Lower leg skin (tissue), 4 donors: ENCODE measurements at regions not wholly inside any gene's neighbourhood (a gene's known extent, or its start where the extent isn't known, plus 50 kb on each side); places are given as distances from the start of the nearest gene placed in this dataset.
"Not testable (repeated sequence)": the region's sequence is repeated elsewhere in the genome, so short reads cannot be mapped to it uniquely, and the experiment has no call there.

Experiments used
- DNase-seq, 2 donors: peaks; one replicate each; pipeline ENCODE4 v3.0.0-alpha.2; 2019; ENCODE audit warnings: low spot score in 2 of 2
- H3K4me3 ChIP-seq: fragments of 200-600 bp; sonication (generic); 2 replicates; pipeline ENCODE4 v1.5.1; 2017; ENCODE audit warnings: mild to moderate bottlenecking, low read depth; ENCODE audit not compliant: poor library complexity, severe bottlenecking
- POLR2A ChIP-seq, 2 donors: fragments of 450-650 bp; IDR thresholded peaks; one replicate each; pipeline ENCODE4 v1.6.1; 2016 to 2017; ENCODE audit warnings: antibody characterized with exemption in 2 of 2, mild to moderate bottlenecking in 1 of 2, moderate library complexity in 1 of 2
- WGBS, 2 donors: methylation state at CpG; one replicate each; pipeline ENCODE4 v1.1.5; 2018; 5-methylcytosine and 5-hydroxymethylcytosine counted together
- intact Hi-C: fragments of 100-400 bp; cut with DNase I; formaldehyde crosslinking; loops from one replicate; pipeline ENCODE4 v1.15.0; 2023; ENCODE audit warnings: low total_unique reads
- TF ChIP-seq, protein P1 (sequence below), 3 donors: fragments of 450-650 bp; IDR thresholded peaks; one replicate each; pipeline ENCODE4 v1.5.1; 2016; ENCODE audit warnings: antibody characterized with exemption in 3 of 3, mild to moderate bottlenecking in 3 of 3, moderate library complexity in 2 of 3

- TF ChIP-seq, protein P1, sequence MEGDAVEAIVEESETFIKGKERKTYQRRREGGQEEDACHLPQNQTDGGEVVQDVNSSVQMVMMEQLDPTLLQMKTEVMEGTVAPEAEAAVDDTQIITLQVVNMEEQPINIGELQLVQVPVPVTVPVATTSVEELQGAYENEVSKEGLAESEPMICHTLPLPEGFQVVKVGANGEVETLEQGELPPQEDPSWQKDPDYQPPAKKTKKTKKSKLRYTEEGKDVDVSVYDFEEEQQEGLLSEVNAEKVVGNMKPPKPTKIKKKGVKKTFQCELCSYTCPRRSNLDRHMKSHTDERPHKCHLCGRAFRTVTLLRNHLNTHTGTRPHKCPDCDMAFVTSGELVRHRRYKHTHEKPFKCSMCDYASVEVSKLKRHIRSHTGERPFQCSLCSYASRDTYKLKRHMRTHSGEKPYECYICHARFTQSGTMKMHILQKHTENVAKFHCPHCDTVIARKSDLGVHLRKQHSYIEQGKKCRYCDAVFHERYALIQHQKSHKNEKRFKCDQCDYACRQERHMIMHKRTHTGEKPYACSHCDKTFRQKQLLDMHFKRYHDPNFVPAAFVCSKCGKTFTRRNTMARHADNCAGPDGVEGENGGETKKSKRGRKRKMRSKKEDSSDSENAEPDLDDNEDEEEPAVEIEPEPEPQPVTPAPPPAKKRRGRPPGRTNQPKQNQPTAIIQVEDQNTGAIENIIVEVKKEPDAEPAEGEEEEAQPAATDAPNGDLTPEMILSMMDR (IDR thresholded peaks at IDR 0.05) = no peak
- no peak for TF ChIP-seq POLR2A (IDR thresholded peaks at IDR 0.05)
- intact Hi-C loops = no loop called here
These were observed 551.0 kb downstream of the KIF4B start for GRCh38 chr5:155564541-155564940.

GRCh38 chr5:155575861-155576260 lies 562.3 kb downstream of the KIF4B start:
- no peak for DNase-seq
- H3K4me3 ChIP-seq = no peak overlapping the region
- intact Hi-C loops = no loop called here
- TF ChIP-seq, protein P1 (IDR thresholded peaks at IDR 0.05) = no peak
- no peak for TF ChIP-seq POLR2A (IDR thresholded peaks at IDR 0.05)
- WGBS, 2 donors = 49 to 64% methylated on average over 3 of the region's 3 CpGs

More at GRCh38 chr5:155564541-155564940, 551.0 kb downstream of the KIF4B start:
- DNase-seq = no peak
- H3K4me3 ChIP-seq = no peak overlapping the region
- 77 to 87% methylated on average over 12 of the region's 12 CpGs for WGBS, 2 donors

- DNase-seq, H3K4me3 ChIP-seq, intact Hi-C loops: not testable (repeated sequence)
- 86 to 96% methylated on average over 4 to 20 of the region's 21 CpGs for WGBS, 2 donors
These were observed 573.3 kb downstream of the KIF4B start for GRCh38 chr5:155586808-155587207.

GRCh38 chr5:155587458-155587857 lies 573.9 kb downstream of the KIF4B start:
- TF ChIP-seq POLR2A (IDR thresholded peaks at IDR 0.05) = no peak
- TF ChIP-seq, protein P1 (IDR thresholded peaks at IDR 0.05) = no peak
- DNase-seq = no peak
- 27 to 32% methylated on average over 1 of the region's 1 CpG for WGBS, 2 donors
- intact Hi-C loops = no loop called here
- H3K4me3 ChIP-seq = no peak overlapping the region

- H3K4me3 ChIP-seq = no peak overlapping the region
- DNase-seq = no peak
- WGBS, 2 donors = 78 to 87% methylated on average over 4 of the region's 4 CpGs
- intact Hi-C loops = no loop called here
- TF ChIP-seq, protein P1 (IDR thresholded peaks at IDR 0.05) = no peak
- TF ChIP-seq POLR2A (IDR thresholded peaks at IDR 0.05) = no peak
These were observed 577.7 kb downstream of the KIF4B start for GRCh38 chr5:155591273-155591672.

DNA sequence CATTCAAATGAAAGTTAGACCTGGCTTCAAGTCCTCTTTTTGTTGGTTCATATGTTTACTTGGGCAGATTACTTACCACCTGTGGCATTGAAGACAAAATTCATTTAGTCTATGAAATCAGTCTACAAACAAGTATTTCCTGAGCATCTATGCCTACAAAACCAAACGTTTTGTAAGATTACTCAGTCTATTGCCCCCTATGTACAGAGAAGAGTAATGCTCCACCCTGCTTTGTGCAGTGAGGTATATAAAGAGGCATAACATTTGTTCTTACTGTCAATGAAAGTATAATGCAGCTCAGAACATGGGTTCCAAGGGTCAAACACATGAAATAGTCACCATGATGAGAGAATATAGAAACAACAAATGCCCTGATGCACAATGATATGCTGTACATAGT lies 580.7 kb downstream of the KIF4B start:
- intact Hi-C loops = no loop called here
- H3K4me3 ChIP-seq = no peak overlapping the region
- TF ChIP-seq, protein P1 (IDR thresholded peaks at IDR 0.05) = no peak
- no peak for TF ChIP-seq POLR2A (IDR thresholded peaks at IDR 0.05)
- 21 to 29% methylated on average over 1 of the region's 1 CpG for WGBS, 2 donors
- DNase-seq = no peak
